WTC11 (cell line): ENCODE measurements at regions not wholly inside any gene's neighbourhood (a gene's known extent, or its start where the extent isn't known, plus 50 kb on each side); places are given as distances from the start of the nearest gene placed in this dataset.

Experiments
- ATAC-seq: fragments of 200-7000 bp; cut with Tn5 transposase; 2 replicates; pipeline ENCODE4 v1.10.0; 2021; ENCODE audit warnings: mild to moderate bottlenecking, moderate library complexity
- CTCF ChIA-PET: fragments of 300-600 bp; sonication (Branson Sonifier 250); formaldehyde crosslinking; loops from one replicate; lab custom pipeline; 2021; ENCODE audit warnings: antibody characterized with exemption; lab: Charles Lee
- POLR2A ChIA-PET: fragments of 350-600 bp; sonication (Branson Sonifier 250); formaldehyde crosslinking; loops from one replicate; lab custom pipeline; 2021; ENCODE audit warnings: antibody characterized with exemption; lab: Charles Lee
- DNase-seq: peaks from one replicate; pipeline ENCODE4 v3.0.0; 2021; ENCODE audit warnings: low spot score
- H3K27ac Mint-ChIP-seq: 2 replicates; pipeline ENCODE4 v1.8.0; 2021; ENCODE audit warnings: mixed read lengths
- H3K27me3 Mint-ChIP-seq: 2 replicates; pipeline ENCODE4 v1.8.0; 2021; ENCODE audit warnings: low read depth, mild to moderate bottlenecking, moderate library complexity, mixed read lengths
- H3K36me3 Mint-ChIP-seq: 2 replicates; pipeline ENCODE4 v1.8.0; 2021; ENCODE audit warnings: mixed read lengths
- H3K4me1 Mint-ChIP-seq: 2 replicates; pipeline ENCODE4 v1.8.0; 2022; ENCODE audit warnings: mixed read lengths
- H3K4me3 Mint-ChIP-seq: 2 replicates; pipeline ENCODE4 v1.8.0; 2021; ENCODE audit warnings: mild to moderate bottlenecking, moderate library complexity, mixed read lengths
- H3K9me3 Mint-ChIP-seq: 2 replicates; pipeline ENCODE4 v1.8.0; 2021; ENCODE audit warnings: mixed read lengths
- AFF4 ChIP-seq: sonication (generic); formaldehyde crosslinking; IDR thresholded peaks from 2 replicates; pipeline ENCODE4 v1.8.1; 2023; ENCODE audit warnings: mild to moderate bottlenecking, missing genetic modification reagents, borderline replicate concordance
- CREB1 ChIP-seq: sonication (generic); formaldehyde crosslinking; IDR thresholded peaks from 2 replicates; pipeline ENCODE4 v1.8.0; 2023; ENCODE audit warnings: mild to moderate bottlenecking, missing genetic modification reagents
- GTF2I ChIP-seq: fragments of 250-450 bp; sonication (Bioruptor Pico); conservative IDR thresholded peaks from 2 replicates; pipeline ENCODE4 v1.4.0; 2021; ENCODE audit warnings: mild to moderate bottlenecking
- HMGA2 ChIP-seq: fragments of 250-450 bp; sonication (Bioruptor Pico); IDR thresholded peaks from 2 replicates; pipeline ENCODE4 v1.4.0; 2021; ENCODE audit warnings: mild to moderate bottlenecking, moderate library complexity
- JUN ChIP-seq: sonication (generic); formaldehyde crosslinking; IDR thresholded peaks from 2 replicates; pipeline ENCODE4 v1.8.0; 2023; ENCODE audit warnings: mild to moderate bottlenecking, missing genetic modification reagents
- MAX ChIP-seq: sonication (generic); formaldehyde crosslinking; IDR thresholded peaks from 2 replicates; pipeline ENCODE4 v1.8.0; 2022; ENCODE audit warnings: mild to moderate bottlenecking, missing genetic modification reagents
- MYBL2 ChIP-seq: sonication (generic); formaldehyde crosslinking; IDR thresholded peaks from 2 replicates; pipeline ENCODE4 v1.8.1; 2023; ENCODE audit warnings: mild to moderate bottlenecking, moderate library complexity, missing genetic modification reagents
- NFATC4 ChIP-seq: fragments of 250-450 bp; sonication (Bioruptor Pico); IDR thresholded peaks from 2 replicates; pipeline ENCODE4 v1.9.0; 2021; ENCODE audit warnings: mild to moderate bottlenecking
- NR2C2 ChIP-seq: sonication (generic); formaldehyde crosslinking; IDR thresholded peaks from 2 replicates; pipeline ENCODE4 v1.8.0; 2022; ENCODE audit warnings: mild to moderate bottlenecking, missing genetic modification reagents
- PRRX2 ChIP-seq: fragments of 250-450 bp; sonication (Bioruptor Pico); IDR thresholded peaks from 2 replicates; pipeline ENCODE4 v1.8.0; 2021; ENCODE audit warnings: mild to moderate bottlenecking
- TP53 ChIP-seq: sonication (generic); formaldehyde crosslinking; IDR thresholded peaks from 2 replicates; pipeline ENCODE4 v1.8.1; 2023; ENCODE audit warnings: mild to moderate bottlenecking, missing genetic modification reagents
- ZNF232 ChIP-seq: sonication (generic); formaldehyde crosslinking; IDR thresholded peaks from 2 replicates; pipeline ENCODE4 v1.8.0; 2022; ENCODE audit warnings: mild to moderate bottlenecking, missing genetic modification reagents
- ZNF263 ChIP-seq: sonication (generic); formaldehyde crosslinking; IDR thresholded peaks from 2 replicates; pipeline ENCODE4 v1.8.1; 2022; ENCODE audit warnings: low read depth, mild to moderate bottlenecking, moderate library complexity, missing genetic modification reagents
- ZNF532 ChIP-seq: fragments of 250-450 bp; sonication (Bioruptor Pico); IDR thresholded peaks from 2 replicates; pipeline ENCODE4 v1.9.0; 2021; ENCODE audit warnings: mild to moderate bottlenecking, borderline replicate concordance
- TF ChIP-seq, protein P1 (sequence below): sonication (generic); formaldehyde crosslinking; conservative IDR thresholded peaks from 2 replicates; pipeline ENCODE4 v1.8.1; 2023; ENCODE audit warnings: mild to moderate bottlenecking, low read depth, missing genetic modification reagents, moderate library complexity
- TF ChIP-seq, protein P2 (sequence below): sonication (generic); formaldehyde crosslinking; IDR thresholded peaks from 2 replicates; pipeline ENCODE4 v1.8.1; 2022; ENCODE audit warnings: low read depth, mild to moderate bottlenecking, moderate library complexity, missing genetic modification reagents, borderline replicate concordance
- TF ChIP-seq, protein P3 (sequence below): fragments of 250-450 bp; sonication (Bioruptor Pico); conservative IDR thresholded peaks from 2 replicates; pipeline ENCODE4 v1.9.0; 2021; ENCODE audit warnings: mild to moderate bottlenecking

- Mint-ChIP-seq H3K27me3 (no peaks in the 10 kb centered on the region), H3K4me1 (no peaks in the 10 kb centered on the region), H3K27ac (no peak overlapping the region)
- CTCF ChIA-PET = no interaction called here
- DNase-seq = no peak
- TF ChIP-seq, protein P1, sequence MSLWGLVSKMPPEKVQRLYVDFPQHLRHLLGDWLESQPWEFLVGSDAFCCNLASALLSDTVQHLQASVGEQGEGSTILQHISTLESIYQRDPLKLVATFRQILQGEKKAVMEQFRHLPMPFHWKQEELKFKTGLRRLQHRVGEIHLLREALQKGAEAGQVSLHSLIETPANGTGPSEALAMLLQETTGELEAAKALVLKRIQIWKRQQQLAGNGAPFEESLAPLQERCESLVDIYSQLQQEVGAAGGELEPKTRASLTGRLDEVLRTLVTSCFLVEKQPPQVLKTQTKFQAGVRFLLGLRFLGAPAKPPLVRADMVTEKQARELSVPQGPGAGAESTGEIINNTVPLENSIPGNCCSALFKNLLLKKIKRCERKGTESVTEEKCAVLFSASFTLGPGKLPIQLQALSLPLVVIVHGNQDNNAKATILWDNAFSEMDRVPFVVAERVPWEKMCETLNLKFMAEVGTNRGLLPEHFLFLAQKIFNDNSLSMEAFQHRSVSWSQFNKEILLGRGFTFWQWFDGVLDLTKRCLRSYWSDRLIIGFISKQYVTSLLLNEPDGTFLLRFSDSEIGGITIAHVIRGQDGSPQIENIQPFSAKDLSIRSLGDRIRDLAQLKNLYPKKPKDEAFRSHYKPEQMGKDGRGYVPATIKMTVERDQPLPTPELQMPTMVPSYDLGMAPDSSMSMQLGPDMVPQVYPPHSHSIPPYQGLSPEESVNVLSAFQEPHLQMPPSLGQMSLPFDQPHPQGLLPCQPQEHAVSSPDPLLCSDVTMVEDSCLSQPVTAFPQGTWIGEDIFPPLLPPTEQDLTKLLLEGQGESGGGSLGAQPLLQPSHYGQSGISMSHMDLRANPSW (CRISPR knock-in tag) = no peak
- TF ChIP-seq MYBL2 (CRISPR knock-in tag) (no peak), ZNF232 (CRISPR knock-in tag) (no peak), ZNF532 (CRISPR knock-in tag) (no peak), HMGA2 (no peak), TP53 (CRISPR knock-in tag) (no peak), CREB1 (CRISPR knock-in tag) (no peak), ZNF263 (CRISPR knock-in tag) (no peak)
- TF ChIP-seq, protein P2, sequence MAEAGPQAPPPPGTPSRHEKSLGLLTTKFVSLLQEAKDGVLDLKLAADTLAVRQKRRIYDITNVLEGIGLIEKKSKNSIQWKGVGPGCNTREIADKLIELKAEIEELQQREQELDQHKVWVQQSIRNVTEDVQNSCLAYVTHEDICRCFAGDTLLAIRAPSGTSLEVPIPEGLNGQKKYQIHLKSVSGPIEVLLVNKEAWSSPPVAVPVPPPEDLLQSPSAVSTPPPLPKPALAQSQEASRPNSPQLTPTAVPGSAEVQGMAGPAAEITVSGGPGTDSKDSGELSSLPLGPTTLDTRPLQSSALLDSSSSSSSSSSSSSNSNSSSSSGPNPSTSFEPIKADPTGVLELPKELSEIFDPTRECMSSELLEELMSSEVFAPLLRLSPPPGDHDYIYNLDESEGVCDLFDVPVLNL (CRISPR knock-in tag) = no peak
- TF ChIP-seq, protein P3, sequence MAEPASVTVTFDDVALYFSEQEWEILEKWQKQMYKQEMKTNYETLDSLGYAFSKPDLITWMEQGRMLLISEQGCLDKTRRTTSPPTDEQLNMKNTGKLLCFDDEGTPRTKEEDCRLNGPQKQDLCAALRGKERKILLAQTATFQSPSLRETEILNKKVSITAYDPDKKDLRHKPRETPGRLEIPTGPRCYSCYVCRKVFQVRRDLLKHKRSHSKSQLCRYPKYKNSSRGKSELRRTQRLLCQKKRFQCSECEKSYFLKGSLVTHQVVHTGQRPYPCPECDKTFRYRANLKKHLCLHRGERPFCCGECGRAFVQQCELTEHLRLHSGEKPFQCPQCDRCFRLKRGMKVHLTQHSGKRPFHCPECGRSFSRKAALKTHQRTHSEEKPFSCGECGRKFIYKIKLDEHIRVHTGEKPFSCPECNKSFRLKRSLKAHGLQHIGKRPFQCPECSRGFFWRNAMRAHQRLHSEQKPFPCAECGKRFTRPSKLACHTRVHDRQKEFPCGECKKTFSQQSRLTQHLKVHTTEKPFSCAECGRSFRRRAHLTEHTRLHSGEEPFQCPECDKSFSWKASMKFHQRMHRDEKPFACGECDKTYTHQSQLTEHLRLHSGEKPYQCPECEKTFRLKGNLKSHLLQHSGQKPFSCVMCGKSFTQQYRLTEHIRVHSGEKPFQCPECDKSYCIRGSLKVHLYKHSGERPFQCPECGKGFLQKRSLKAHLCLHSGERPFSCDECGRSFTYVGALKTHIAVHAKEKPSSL (CRISPR knock-in tag) = no peak
- TF ChIP-seq, all 79 proteins: peak for 0
- Mint-ChIP-seq H3K36me3 (no peaks in the 10 kb centered on the region), H3K9me3 (no peaks in the 10 kb centered on the region; the same call in 1 of the 2 replicates), H3K4me3 (no peak overlapping the region)
- POLR2A ChIA-PET = no interaction called here
- no peak for ATAC-seq
Observed at GRCh38 chr21:14767192-14767852, 221.2 kb upstream of the SAMSN1 start.

DNA sequence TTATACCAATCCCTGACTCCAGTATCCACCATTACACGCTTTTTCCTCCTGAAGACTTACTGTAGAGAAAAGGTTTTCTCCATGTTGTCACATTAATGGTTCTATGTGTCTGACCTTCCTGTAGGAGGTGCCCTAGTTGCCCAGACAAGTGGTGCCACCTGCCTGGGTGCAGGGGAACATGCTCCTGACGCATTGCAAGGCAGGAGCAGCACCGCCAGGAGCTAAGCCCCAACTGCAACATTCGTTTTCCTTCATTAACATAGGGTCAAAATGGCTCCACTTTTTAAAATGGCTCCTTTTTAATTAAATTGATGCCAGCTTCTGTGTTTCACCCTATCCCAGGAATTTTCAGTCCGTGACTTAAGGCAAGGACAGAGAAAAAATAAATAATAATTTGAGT lies 220.1 kb upstream of the SAMSN1 start:
- Mint-ChIP-seq H3K27me3 (no peaks in the 10 kb centered on the region), H3K36me3 (no peaks in the 10 kb centered on the region), H3K9me3 (no peaks in the 10 kb centered on the region; the same call in 1 of the 2 replicates), H3K4me1 (no peaks in the 10 kb centered on the region), H3K4me3 (no peak overlapping the region)
- CTCF ChIA-PET = interaction anchor here (0.6 to 1.0 kb wide), 5 partner anchors 8 to 384 kb away, joined by 3 to 4 read pairs (median 3); no protein-coding TSS in a partner anchor
- POLR2A ChIA-PET = no interaction called here
- DNase-seq = peak; percentile 49
- peak; percentile 91 for ATAC-seq
- TF ChIP-seq HMGA2 (no peak), GTF2I (CRISPR knock-in tag) (no peak), NR2C2 (CRISPR knock-in tag) (no peak), MAX (no peak; the same call in 1 of the 2 replicates), JUN (no peak), AFF4 (CRISPR knock-in tag) (no peak), PRRX2 (no peak), NFATC4 (CRISPR knock-in tag) (no peak)
- TF ChIP-seq, all 79 proteins: peak for 0
- H3K27ac Mint-ChIP-seq = no peak overlapping the region
